Right lobe of liver (tissue), 6 donors: ENCODE measurements at regions not wholly inside any gene's neighbourhood (a gene's known extent, or its start where the extent isn't known, plus 50 kb on each side); places are given as distances from the start of the nearest gene placed in this dataset.
"Not testable (repeated sequence)": the region's sequence is repeated elsewhere in the genome, so short reads cannot be mapped to it uniquely, and the experiment has no call there.

Experiments
- ATAC-seq, 4 donors: fragments of 200-7000 bp; cut with Tn5 transposase; one replicate each; pipeline ENCODE4 v1.9.1; 2020; ENCODE audit warnings: mild to moderate bottlenecking in 4 of 4, moderate library complexity in 4 of 4
- DNase-seq, 3 donors: peaks; one replicate each; pipeline ENCODE4 v3.0.0-alpha.2; 2020
- H3K27ac ChIP-seq, 3 donors: fragments of 200-600 bp; one replicate each; pipeline ENCODE4 v1.8.0; 2022
- H3K27me3 ChIP-seq, 2 donors: fragments of 200-600 bp; one replicate each; pipeline ENCODE4 v1.8.0; 2022
- H3K36me3 ChIP-seq, 4 donors: fragments of 200-600 bp; sonication (generic) in 1 of 4; one replicate each; pipeline versions ENCODE4 v1.5.1 to v1.8.0; 2017 to 2022; ENCODE audit warnings: control low read depth in 1 of 4
- H3K4me1 ChIP-seq, 4 donors: fragments of 200-600 bp; sonication (generic) in 1 of 4; one replicate each; pipeline versions ENCODE4 v1.5.1 to v1.8.0; 2017 to 2022; ENCODE audit warnings: control low read depth in 1 of 4
- H3K4me3 ChIP-seq, 3 donors: fragments of 200-600 bp; one replicate each; pipeline ENCODE4 v1.8.0; 2022
- H3K9me3 ChIP-seq, 4 donors: fragments of 200-600 bp; sonication (generic) in 1 of 4; one replicate each; pipeline versions ENCODE4 v1.5.1 to v1.8.0; 2017 to 2022; ENCODE audit warnings: control low read depth in 1 of 4
- POLR2A ChIP-seq: fragments of 450-650 bp; IDR thresholded peaks from one replicate; pipeline ENCODE4 v1.6.1; 2017; ENCODE audit warnings: antibody characterized with exemption, mild to moderate bottlenecking
- WGBS: methylation state at CpG from one replicate; pipeline ENCODE4 v1.1.6; 2018; ENCODE audit warnings: low coverage, low lambda C conversion rate; ENCODE audit not compliant: insufficient coverage; ENCODE audit errors: missing lambda C conversion rate; 5-methylcytosine and 5-hydroxymethylcytosine counted together
- intact Hi-C, 2 donors: fragments of 100-400 bp; cut with DNase I; formaldehyde crosslinking; loops; one replicate each; pipeline versions ENCODE4 v1.11.2 to v1.14.1; 2022
- TF ChIP-seq, protein P1 (sequence below), 4 donors: fragments of 200-600 bp in 3 of 4; fragments of 450-650 bp in 1 of 4; IDR thresholded peaks; one replicate each; pipeline versions ENCODE4 v1.5.1 to v1.8.0; 2016 to 2022; ENCODE audit warnings: antibody characterized with exemption in 4 of 4, mild to moderate bottlenecking in 2 of 4
- donor health status: DM: no; HTN: yes; CAD: no.
- donor health status: DM: no; HTN: no; CAD: no.
- donor health status: DM: no; HTN: no; CAD: no.
- donor health status: DM: no; HTN: yes; CAD: no.
- donor health status: DM: no; HTN: yes; CAD: no.

DNA sequence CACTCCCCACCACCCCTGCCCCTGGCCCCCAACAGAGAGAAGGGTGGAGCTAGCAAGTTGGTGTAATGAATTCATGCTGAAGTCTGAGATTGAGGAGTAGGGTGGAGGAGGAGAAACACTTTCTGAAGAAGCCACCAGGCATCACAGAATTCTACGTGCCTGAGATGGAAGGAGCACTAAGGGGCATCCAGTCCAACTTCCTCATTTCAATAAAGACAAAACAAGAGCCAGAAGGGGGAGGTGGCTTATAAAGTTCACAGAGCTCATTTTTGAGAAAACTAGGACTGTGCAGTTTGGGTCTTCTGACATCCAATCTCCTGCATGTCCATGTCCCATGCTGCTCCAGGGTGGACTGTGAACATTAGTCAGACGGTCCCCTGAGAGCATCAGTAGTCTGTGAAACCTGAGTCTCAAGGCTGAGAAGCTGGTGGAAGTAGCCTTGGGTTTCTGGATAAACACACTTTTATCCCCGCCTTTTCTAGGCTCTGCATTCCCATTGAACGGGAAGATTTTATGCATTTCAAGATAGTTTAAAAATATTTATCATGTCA lies 77.7 kb downstream of the TRIM43 start:
- 67% methylated on average over 4 of the region's 4 CpGs for WGBS
- no peak for DNase-seq
- Histone ChIP-seq H3K27ac (no peak overlapping the region), H3K27me3 (no peaks in the 10 kb centered on the region), H3K4me1 (peaks cover 0 to 10% (median 0%) of the 10 kb centered on the region in 4 donors), H3K9me3 (no peaks in the 10 kb centered on the region), H3K36me3 (no peaks in the 10 kb centered on the region), H3K4me3 (no peak overlapping the region)
- intact Hi-C loops, result no loop called here
- TF ChIP-seq POLR2A, result no peak
- TF ChIP-seq, protein P1, sequence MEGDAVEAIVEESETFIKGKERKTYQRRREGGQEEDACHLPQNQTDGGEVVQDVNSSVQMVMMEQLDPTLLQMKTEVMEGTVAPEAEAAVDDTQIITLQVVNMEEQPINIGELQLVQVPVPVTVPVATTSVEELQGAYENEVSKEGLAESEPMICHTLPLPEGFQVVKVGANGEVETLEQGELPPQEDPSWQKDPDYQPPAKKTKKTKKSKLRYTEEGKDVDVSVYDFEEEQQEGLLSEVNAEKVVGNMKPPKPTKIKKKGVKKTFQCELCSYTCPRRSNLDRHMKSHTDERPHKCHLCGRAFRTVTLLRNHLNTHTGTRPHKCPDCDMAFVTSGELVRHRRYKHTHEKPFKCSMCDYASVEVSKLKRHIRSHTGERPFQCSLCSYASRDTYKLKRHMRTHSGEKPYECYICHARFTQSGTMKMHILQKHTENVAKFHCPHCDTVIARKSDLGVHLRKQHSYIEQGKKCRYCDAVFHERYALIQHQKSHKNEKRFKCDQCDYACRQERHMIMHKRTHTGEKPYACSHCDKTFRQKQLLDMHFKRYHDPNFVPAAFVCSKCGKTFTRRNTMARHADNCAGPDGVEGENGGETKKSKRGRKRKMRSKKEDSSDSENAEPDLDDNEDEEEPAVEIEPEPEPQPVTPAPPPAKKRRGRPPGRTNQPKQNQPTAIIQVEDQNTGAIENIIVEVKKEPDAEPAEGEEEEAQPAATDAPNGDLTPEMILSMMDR (IDR thresholded peaks at IDR 0.05), result no peak
- peak in 1 of 4 donors; percentile 21 for ATAC-seq

DNA sequence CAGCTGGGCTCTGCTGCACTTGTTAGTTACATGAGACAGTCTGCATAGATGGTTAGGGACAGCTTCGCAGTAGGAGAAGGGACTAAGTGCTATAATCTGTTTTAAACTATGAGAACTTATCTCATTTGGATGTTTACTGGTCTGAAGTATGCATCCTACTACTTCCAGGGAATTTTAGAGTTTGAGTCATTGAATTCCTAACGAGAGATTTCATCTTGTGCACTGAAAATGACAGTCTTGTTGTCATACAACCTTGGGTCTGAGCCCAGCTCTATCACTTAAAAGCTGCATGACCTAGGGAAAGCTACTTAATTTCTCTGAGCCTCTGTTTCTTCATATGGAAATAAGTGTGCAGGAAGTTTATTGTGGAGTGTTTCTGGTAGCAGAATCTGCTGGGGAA lies 78.4 kb downstream of the TRIM43 start:
- 68% methylated on average over 2 of the region's 2 CpGs for WGBS
- Histone ChIP-seq H3K27ac (no peak overlapping the region), H3K27me3 (no peaks in the 10 kb centered on the region), H3K4me3 (no peak overlapping the region), H3K4me1 (peaks cover 0 to 10% (median 0%) of the 10 kb centered on the region in 4 donors), H3K36me3 (no peaks in the 10 kb centered on the region), H3K9me3 (no peaks in the 10 kb centered on the region)
- DNase-seq (no peak), ATAC-seq (peak in 2 of 4 donors; percentile 15 to 34)
- TF ChIP-seq, protein P1 (IDR thresholded peaks at IDR 0.05), result no peak
- no peak for TF ChIP-seq POLR2A
- intact Hi-C loops, result no loop called here

DNA sequence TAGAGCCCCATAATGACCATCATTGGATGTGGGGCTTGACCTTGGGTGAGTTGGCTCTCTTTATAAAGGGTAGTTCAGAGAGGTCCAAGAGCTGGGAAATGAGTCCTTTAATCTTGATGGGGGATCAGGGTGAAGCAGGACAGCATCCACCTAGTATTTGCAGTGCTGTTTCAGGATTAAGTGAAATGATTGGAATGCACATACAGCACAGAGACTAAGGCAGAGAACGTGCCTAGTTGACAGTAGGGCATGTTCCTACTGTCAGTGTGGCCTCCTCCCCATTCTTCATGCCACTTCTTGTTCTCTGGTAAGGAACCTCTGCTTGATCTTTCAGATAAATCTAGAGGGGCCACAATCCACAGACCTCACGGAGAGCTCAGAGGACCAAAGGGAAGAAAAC lies 78.9 kb downstream of the TRIM43 start:
- Histone ChIP-seq H3K27me3 (no peaks in the 10 kb centered on the region), H3K27ac (no peak overlapping the region), H3K4me3 (no peak overlapping the region), H3K36me3 (no peaks in the 10 kb centered on the region), H3K4me1 (peaks cover 0 to 10% (median 0%) of the 10 kb centered on the region in 4 donors), H3K9me3 (no peaks in the 10 kb centered on the region)
- TF ChIP-seq POLR2A, result no peak
- TF ChIP-seq, protein P1 (IDR thresholded peaks at IDR 0.05), result no peak
- WGBS, result 55% methylated on average over 2 of the region's 2 CpGs
- no peak for DNase-seq
- intact Hi-C loops, result no loop called here
- no peak for ATAC-seq

DNA sequence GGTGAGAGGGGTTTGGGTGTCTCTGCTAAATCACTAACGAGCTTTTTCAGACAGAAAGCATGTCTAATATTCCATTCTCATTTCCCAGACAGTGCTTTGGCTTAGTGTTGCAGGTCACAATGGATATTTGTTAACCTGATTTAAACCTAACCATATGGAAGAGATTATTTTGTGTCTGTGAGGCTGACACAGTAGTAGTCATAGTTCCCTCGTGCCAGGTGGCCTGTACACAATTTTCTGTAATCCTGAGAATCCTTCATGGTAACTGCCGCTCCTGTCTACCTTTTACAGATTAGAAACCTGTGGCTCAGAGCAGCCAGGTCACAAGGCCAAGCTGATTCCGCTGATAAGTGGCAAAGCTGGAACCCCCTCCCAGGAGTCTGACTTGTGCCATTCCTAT lies 79.4 kb downstream of the TRIM43 start:
- ATAC-seq, intact Hi-C loops, H3K4me1 ChIP-seq, H3K36me3 ChIP-seq, DNase-seq, H3K4me3 ChIP-seq, H3K27ac ChIP-seq, H3K9me3 ChIP-seq, H3K27me3 ChIP-seq: not testable (repeated sequence)
- 80% methylated on average over 1 of the region's 4 CpGs for WGBS

DNA sequence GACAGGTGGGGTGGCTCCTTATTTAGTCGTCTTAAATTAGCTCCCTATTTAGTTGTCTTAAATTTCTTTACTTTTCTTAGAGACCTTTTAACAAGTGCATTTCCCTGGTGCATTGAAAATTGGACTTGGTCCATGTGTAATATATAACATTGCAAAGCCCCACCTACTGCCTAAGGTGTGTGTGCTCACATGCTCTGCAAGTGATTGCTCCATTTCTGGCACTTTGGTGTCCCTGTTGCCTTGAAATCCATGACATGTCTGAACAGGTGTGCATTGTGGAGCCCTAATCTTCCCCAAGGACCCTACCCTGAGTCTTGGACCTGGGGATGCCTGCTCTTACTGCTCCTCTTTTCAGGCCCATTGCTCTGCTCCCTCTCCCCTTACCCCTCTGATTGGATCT lies 80.2 kb downstream of the TRIM43 start:
- intact Hi-C loops, H3K36me3 ChIP-seq, ATAC-seq, DNase-seq, H3K9me3 ChIP-seq, H3K4me3 ChIP-seq, H3K4me1 ChIP-seq, H3K27ac ChIP-seq, H3K27me3 ChIP-seq: not testable (repeated sequence)
- WGBS, result no CpG with 5 or more reads among the region's 1 CpG

DNA sequence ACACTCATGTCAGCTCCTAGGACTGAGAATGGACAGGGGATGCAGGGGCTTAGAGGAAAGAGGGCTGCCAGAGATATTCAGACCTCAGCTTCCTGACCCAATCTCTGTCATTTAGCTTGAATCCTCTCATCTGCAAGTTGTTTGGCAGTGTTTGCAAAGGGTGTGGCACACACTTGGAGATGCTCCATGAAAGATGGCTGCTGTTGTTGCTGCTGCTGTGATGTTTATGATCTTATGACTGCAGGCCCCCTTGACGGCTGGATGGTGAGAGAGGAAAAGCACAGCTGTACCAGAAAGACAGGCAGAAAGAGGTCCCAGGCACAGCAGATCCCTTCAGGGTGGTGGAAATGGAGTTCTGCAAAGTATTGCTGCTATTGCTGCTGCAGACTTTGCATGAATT lies 80.7 kb downstream of the TRIM43 start:
- ATAC-seq, H3K27me3 ChIP-seq, H3K9me3 ChIP-seq, H3K4me1 ChIP-seq, H3K4me3 ChIP-seq, H3K27ac ChIP-seq, DNase-seq, intact Hi-C loops, H3K36me3 ChIP-seq: not testable (repeated sequence)
- 88% methylated on average over 1 of the region's 1 CpG for WGBS
